ENCODE measurements at regions not wholly inside any gene's neighbourhood (a gene's known extent, or its start where the extent isn't known, plus 50 kb on each side); places are given as distances from the start of the nearest gene placed in this dataset.

GRCh38 chr9:121587863-121588262 is 63.6 kb upstream of the DAB2IP start:
- no peak for TF ChIP-seq EZH2phosphoT487 (IDR thresholded peaks at IDR 0.05; ENCODE audit: insufficient read depth, low read depth)
- no peak for TF ChIP-seq EZH2 (IDR thresholded peaks at IDR 0.05; ENCODE audit: insufficient read depth, poor library complexity, severe bottlenecking)

All from GM23248 (cell line).